Liver (tissue), 8 donors: ENCODE measurements at regions not wholly inside any gene's neighbourhood (a gene's known extent, or its start where the extent isn't known, plus 50 kb on each side); places are given as distances from the start of the nearest gene placed in this dataset.

ENCODE experiments used
- DNase-seq: peaks from one replicate; pipeline ENCODE4 v3.0.0-alpha.2; 2017; ENCODE audit warnings: low spot score
- H3K27ac ChIP-seq, 2 donors: one replicate each; pipeline ENCODE4 v1.7.0; 2013; ENCODE audit warnings: inconsistent platforms in 2 of 2, low read length in 2 of 2, control low read depth in 1 of 2, low read depth in 1 of 2, mild to moderate bottlenecking in 1 of 2
- H3K27me3 ChIP-seq, 4 donors: one replicate each; pipeline versions ENCODE4 v1.6.1 to v1.7.0; 2013; ENCODE audit warnings: low read length in 3 of 4, inconsistent platforms in 1 of 4, mild to moderate bottlenecking in 1 of 4, moderate library complexity in 1 of 4; ENCODE audit not compliant: control insufficient read depth in 4 of 4, insufficient read depth in 4 of 4
- H3K36me3 ChIP-seq, 4 donors: one replicate each; pipeline versions ENCODE4 v1.6.1 to v1.7.0; 2013; ENCODE audit warnings: low read length in 3 of 4, mild to moderate bottlenecking in 3 of 4, low read depth in 1 of 4, moderate library complexity in 1 of 4; ENCODE audit not compliant: control insufficient read depth in 4 of 4, insufficient read depth in 3 of 4
- H3K4me1 ChIP-seq, 4 donors: one replicate each; pipeline versions ENCODE4 v1.6.1 to v1.7.0; 2013; ENCODE audit warnings: low read length in 3 of 4, mild to moderate bottlenecking in 3 of 4, moderate library complexity in 1 of 4; ENCODE audit not compliant: control insufficient read depth in 4 of 4, insufficient read depth in 4 of 4
- H3K4me3 ChIP-seq, 3 donors: one replicate each; pipeline versions ENCODE4 v1.6.1 to v1.7.0; 2013; ENCODE audit warnings: low read length in 3 of 3, control low read depth in 1 of 3, low read depth in 1 of 3, mild to moderate bottlenecking in 1 of 3
- H3K9ac ChIP-seq, 2 donors: one replicate each; pipeline ENCODE4 v1.7.0; 2013; ENCODE audit warnings: low read length in 2 of 2, mild to moderate bottlenecking in 2 of 2, moderate library complexity in 2 of 2, control low read depth in 1 of 2, low read depth in 1 of 2
- H3K9me3 ChIP-seq, 4 donors: one replicate each; pipeline versions ENCODE4 v1.6.1 to v1.7.0; 2013; ENCODE audit warnings: low read length in 3 of 4; ENCODE audit not compliant: control insufficient read depth in 4 of 4
- EGR1 ChIP-seq, 2 donors: IDR thresholded peaks; 2 replicates each; pipeline ENCODE4 v1.6.1; 2016 to 2018; ENCODE audit warnings: antibody characterized with exemption in 2 of 2, low read depth in 2 of 2
- FOXA1 ChIP-seq: IDR thresholded peaks from 2 replicates; pipeline ENCODE4 v1.6.1; 2016; ENCODE audit warnings: antibody characterized with exemption
- FOXA2 ChIP-seq: IDR thresholded peaks from 2 replicates; pipeline ENCODE4 v1.6.1; 2016; ENCODE audit warnings: antibody characterized with exemption
- GABPA ChIP-seq, 2 donors: IDR thresholded peaks in 1 of 2; conservative IDR thresholded peaks in 1 of 2; 2 replicates each; pipeline ENCODE4 v1.6.1; 2016; ENCODE audit warnings: antibody characterized with exemption in 2 of 2, mild to moderate bottlenecking in 1 of 2, moderate library complexity in 1 of 2
- HNF4A ChIP-seq, 2 donors: conservative IDR thresholded peaks; 2 replicates each; pipeline ENCODE4 v1.6.1; 2016; ENCODE audit warnings: antibody characterized with exemption in 2 of 2, mild to moderate bottlenecking in 2 of 2
- HNF4G ChIP-seq: IDR thresholded peaks from 2 replicates; pipeline ENCODE4 v1.6.1; 2016; ENCODE audit warnings: antibody characterized with exemption
- JUND ChIP-seq, 2 donors: IDR thresholded peaks; 2 replicates each; pipeline ENCODE4 v1.6.1; 2016; ENCODE audit warnings: antibody characterized with exemption in 2 of 2
- NR2F2 ChIP-seq: IDR thresholded peaks from 2 replicates; pipeline ENCODE4 v1.6.1; 2016; ENCODE audit warnings: antibody characterized with exemption
- RAD21 ChIP-seq, 2 donors: IDR thresholded peaks; 2 replicates each; pipeline ENCODE4 v1.6.1; 2016; ENCODE audit warnings: antibody characterized with exemption in 2 of 2, mild to moderate bottlenecking in 2 of 2
- RXRA ChIP-seq, 2 donors: IDR thresholded peaks; 2 replicates each; pipeline ENCODE4 v1.6.1; 2017 to 2018; ENCODE audit warnings: antibody characterized with exemption in 2 of 2, mild to moderate bottlenecking in 1 of 2
- YY1 ChIP-seq: IDR thresholded peaks from 2 replicates; pipeline ENCODE4 v1.6.1; 2016; ENCODE audit warnings: antibody characterized with exemption, mild to moderate bottlenecking
- WGBS: extraction: QIAGEN DNeasy Blood & Tissue Kit; methylation state at CpG from one replicate; pipeline ENCODE4 v1.1.7; 2013; 5-methylcytosine and 5-hydroxymethylcytosine counted together
- TF ChIP-seq, protein P1 (sequence below): fragments of 150-350 bp; IDR thresholded peaks from 2 replicates; pipeline ENCODE4 v1.5.1; 2017; ENCODE audit warnings: improper control_type of control experiment, low read depth, low read length; ENCODE audit not compliant: missing input control
- TF ChIP-seq, protein P2 (sequence below): IDR thresholded peaks from 2 replicates; pipeline ENCODE4 v1.6.1; 2016; ENCODE audit warnings: antibody characterized with exemption
- TF ChIP-seq, protein P3 (sequence below): IDR thresholded peaks from 2 replicates; pipeline ENCODE4 v1.6.1; 2016; ENCODE audit warnings: antibody characterized with exemption
- TF ChIP-seq, protein P4 (sequence below): IDR thresholded peaks from 2 replicates; pipeline ENCODE4 v1.6.1; 2016; ENCODE audit warnings: antibody characterized with exemption, mild to moderate bottlenecking
- donor health status: healthy.
- donor health status: healthy.
- donor health status: healthy.
- donor health status: healthy.
- donor health status: healthy.

DNA sequence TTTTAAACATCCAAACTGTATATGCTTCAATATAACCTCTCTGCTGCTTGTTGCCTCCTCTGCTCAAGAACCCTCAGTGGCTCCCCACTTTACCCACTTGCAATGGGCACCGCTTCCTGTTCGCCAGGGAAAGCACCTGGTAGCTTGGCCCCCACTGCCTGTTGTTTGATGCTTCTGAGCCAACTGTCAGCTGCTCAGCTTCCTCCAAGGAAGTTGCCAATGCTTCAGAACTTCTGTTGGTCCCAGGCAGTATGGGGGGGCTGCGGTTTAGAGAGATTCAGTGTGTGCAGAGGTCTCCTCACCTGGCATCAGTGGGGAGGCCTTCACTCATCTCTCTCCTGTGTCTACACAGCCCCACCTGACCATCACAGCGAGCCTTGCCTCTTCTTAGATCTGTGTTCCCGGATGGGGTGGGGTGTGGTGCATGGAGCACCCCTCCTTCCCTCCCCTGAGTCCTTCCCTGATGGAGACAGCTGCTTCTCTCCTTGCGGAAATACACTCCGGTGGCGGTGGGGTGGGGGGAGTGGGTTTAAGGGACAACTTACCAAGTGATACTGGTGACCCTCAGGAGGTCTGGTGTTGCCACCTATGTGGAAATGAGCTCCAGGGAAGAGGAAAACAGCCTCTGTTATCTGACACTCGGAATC is 308.1 kb downstream of the CDH26 start:
- H3K4me3 ChIP-seq: no peak overlapping the region
- no peaks in the 10 kb centered on the region for H3K9me3 ChIP-seq
- H3K27ac ChIP-seq: no peak overlapping the region
- WGBS: 61% methylated on average over 9 of the region's 9 CpGs
- TF ChIP-seq FOXA2 (no peak), NR2F2 (no peak), JUND (IDR thresholded peaks at IDR 0.05) (no peak), RAD21 (IDR thresholded peaks at IDR 0.05) (no peak), HNF4G (no peak), GABPA (IDR thresholded peaks at IDR 0.05 in 1 of 2, conservative IDR thresholded peaks at IDR 0.05 in 1 of 2) (no peak), FOXA1 (no peak)
- TF ChIP-seq, protein P1, sequence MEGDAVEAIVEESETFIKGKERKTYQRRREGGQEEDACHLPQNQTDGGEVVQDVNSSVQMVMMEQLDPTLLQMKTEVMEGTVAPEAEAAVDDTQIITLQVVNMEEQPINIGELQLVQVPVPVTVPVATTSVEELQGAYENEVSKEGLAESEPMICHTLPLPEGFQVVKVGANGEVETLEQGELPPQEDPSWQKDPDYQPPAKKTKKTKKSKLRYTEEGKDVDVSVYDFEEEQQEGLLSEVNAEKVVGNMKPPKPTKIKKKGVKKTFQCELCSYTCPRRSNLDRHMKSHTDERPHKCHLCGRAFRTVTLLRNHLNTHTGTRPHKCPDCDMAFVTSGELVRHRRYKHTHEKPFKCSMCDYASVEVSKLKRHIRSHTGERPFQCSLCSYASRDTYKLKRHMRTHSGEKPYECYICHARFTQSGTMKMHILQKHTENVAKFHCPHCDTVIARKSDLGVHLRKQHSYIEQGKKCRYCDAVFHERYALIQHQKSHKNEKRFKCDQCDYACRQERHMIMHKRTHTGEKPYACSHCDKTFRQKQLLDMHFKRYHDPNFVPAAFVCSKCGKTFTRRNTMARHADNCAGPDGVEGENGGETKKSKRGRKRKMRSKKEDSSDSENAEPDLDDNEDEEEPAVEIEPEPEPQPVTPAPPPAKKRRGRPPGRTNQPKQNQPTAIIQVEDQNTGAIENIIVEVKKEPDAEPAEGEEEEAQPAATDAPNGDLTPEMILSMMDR: no peak
- TF ChIP-seq, protein P2, sequence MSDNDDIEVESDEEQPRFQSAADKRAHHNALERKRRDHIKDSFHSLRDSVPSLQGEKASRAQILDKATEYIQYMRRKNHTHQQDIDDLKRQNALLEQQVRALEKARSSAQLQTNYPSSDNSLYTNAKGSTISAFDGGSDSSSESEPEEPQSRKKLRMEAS: no peak
- TF ChIP-seq, protein P3, sequence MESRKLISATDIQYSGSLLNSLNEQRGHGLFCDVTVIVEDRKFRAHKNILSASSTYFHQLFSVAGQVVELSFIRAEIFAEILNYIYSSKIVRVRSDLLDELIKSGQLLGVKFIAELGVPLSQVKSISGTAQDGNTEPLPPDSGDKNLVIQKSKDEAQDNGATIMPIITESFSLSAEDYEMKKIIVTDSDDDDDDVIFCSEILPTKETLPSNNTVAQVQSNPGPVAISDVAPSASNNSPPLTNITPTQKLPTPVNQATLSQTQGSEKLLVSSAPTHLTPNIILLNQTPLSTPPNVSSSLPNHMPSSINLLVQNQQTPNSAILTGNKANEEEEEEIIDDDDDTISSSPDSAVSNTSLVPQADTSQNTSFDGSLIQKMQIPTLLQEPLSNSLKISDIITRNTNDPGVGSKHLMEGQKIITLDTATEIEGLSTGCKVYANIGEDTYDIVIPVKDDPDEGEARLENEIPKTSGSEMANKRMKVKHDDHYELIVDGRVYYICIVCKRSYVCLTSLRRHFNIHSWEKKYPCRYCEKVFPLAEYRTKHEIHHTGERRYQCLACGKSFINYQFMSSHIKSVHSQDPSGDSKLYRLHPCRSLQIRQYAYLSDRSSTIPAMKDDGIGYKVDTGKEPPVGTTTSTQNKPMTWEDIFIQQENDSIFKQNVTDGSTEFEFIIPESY: no peak
- DNase-seq: no peak
- no peaks in the 10 kb centered on the region for H3K36me3 ChIP-seq
- H3K9ac ChIP-seq: no peak overlapping the region
- no peaks in the 10 kb centered on the region for H3K4me1 ChIP-seq
- H3K27me3 ChIP-seq: peaks cover 0 to 3% (median 0%) of the 10 kb centered on the region in 4 donors

DNA sequence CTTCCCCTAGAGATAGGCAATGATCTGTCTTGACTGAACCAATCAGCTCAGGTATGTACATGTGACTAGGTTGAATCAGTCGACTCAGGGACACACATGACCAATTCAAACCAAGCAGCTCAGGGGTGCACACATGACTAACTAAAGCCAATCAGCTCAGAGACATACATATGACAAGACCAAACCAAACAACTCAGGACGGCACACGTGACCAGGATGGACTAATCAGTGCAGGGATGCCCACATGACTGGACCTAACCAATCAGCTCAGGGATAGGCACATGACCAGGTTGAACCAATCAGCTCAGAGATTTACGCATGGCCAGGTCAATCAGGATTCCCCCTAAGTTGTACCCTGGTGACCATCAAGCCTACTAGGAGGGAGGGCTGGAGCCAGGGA is 310.3 kb downstream of the CDH26 start:
- no peak for DNase-seq
- H3K9ac ChIP-seq: no peak overlapping the region
- H3K4me3 ChIP-seq: no peak overlapping the region
- TF ChIP-seq, protein P3: no peak
- TF ChIP-seq NR2F2 (no peak), RAD21 (IDR thresholded peaks at IDR 0.05) (no peak), FOXA1 (no peak), HNF4A (conservative IDR thresholded peaks at IDR 0.05) (no peak), HNF4G (no peak), FOXA2 (no peak), RXRA (IDR thresholded peaks at IDR 0.05) (no peak), GABPA (IDR thresholded peaks at IDR 0.05 in 1 of 2, conservative IDR thresholded peaks at IDR 0.05 in 1 of 2) (no peak), JUND (IDR thresholded peaks at IDR 0.05) (no peak), EGR1 (IDR thresholded peaks at IDR 0.05; ENCODE audit: low read depth in 2 of 2) (no peak), YY1 (no peak)
- TF ChIP-seq, protein P4, sequence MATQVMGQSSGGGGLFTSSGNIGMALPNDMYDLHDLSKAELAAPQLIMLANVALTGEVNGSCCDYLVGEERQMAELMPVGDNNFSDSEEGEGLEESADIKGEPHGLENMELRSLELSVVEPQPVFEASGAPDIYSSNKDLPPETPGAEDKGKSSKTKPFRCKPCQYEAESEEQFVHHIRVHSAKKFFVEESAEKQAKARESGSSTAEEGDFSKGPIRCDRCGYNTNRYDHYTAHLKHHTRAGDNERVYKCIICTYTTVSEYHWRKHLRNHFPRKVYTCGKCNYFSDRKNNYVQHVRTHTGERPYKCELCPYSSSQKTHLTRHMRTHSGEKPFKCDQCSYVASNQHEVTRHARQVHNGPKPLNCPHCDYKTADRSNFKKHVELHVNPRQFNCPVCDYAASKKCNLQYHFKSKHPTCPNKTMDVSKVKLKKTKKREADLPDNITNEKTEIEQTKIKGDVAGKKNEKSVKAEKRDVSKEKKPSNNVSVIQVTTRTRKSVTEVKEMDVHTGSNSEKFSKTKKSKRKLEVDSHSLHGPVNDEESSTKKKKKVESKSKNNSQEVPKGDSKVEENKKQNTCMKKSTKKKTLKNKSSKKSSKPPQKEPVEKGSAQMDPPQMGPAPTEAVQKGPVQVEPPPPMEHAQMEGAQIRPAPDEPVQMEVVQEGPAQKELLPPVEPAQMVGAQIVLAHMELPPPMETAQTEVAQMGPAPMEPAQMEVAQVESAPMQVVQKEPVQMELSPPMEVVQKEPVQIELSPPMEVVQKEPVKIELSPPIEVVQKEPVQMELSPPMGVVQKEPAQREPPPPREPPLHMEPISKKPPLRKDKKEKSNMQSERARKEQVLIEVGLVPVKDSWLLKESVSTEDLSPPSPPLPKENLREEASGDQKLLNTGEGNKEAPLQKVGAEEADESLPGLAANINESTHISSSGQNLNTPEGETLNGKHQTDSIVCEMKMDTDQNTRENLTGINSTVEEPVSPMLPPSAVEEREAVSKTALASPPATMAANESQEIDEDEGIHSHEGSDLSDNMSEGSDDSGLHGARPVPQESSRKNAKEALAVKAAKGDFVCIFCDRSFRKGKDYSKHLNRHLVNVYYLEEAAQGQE: no peak
- TF ChIP-seq, protein P1: no peak
- TF ChIP-seq, protein P2: no peak
- WGBS: 84% methylated on average over 4 of the region's 4 CpGs
- H3K36me3 ChIP-seq: no peaks in the 10 kb centered on the region
- no peaks in the 10 kb centered on the region for H3K4me1 ChIP-seq
- H3K27me3 ChIP-seq: no peaks in the 10 kb centered on the region
- H3K9me3 ChIP-seq: no peaks in the 10 kb centered on the region
- no peak overlapping the region for H3K27ac ChIP-seq
